ENCODE measurements at regions not wholly inside any gene's neighbourhood (a gene's known extent, or its start where the extent isn't known, plus 50 kb on each side); places are given as distances from the start of the nearest gene placed in this dataset.

DNA sequence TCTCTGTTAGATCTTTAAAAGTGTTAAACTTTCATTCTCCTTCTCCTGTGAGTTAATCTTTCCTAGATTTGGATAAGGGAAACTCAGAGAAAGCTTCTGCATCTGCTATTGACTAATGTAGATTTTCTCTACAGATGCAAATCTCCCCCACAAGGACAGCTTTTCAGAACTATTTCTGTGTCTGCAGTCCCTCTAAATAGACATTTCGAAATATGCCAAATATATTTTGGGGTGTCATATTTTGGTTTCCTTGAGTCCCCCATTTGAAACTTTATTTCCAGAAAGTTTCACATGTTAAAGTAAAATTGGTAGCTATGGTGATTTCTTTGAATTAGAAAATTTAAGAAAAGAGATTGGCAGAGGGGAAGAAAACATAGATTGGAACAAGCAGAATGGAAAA, 852.3 kb upstream of the ALCAM start:
- TF ChIP-seq, protein P1, sequence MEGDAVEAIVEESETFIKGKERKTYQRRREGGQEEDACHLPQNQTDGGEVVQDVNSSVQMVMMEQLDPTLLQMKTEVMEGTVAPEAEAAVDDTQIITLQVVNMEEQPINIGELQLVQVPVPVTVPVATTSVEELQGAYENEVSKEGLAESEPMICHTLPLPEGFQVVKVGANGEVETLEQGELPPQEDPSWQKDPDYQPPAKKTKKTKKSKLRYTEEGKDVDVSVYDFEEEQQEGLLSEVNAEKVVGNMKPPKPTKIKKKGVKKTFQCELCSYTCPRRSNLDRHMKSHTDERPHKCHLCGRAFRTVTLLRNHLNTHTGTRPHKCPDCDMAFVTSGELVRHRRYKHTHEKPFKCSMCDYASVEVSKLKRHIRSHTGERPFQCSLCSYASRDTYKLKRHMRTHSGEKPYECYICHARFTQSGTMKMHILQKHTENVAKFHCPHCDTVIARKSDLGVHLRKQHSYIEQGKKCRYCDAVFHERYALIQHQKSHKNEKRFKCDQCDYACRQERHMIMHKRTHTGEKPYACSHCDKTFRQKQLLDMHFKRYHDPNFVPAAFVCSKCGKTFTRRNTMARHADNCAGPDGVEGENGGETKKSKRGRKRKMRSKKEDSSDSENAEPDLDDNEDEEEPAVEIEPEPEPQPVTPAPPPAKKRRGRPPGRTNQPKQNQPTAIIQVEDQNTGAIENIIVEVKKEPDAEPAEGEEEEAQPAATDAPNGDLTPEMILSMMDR (IDR thresholded peaks at IDR 0.05; ENCODE audit: insufficient read depth, low read length) = no peak
- TF ChIP-seq GABPA (IDR thresholded peaks at IDR 0.05; ENCODE audit: low read depth) = no peak
- TF ChIP-seq, protein P2, sequence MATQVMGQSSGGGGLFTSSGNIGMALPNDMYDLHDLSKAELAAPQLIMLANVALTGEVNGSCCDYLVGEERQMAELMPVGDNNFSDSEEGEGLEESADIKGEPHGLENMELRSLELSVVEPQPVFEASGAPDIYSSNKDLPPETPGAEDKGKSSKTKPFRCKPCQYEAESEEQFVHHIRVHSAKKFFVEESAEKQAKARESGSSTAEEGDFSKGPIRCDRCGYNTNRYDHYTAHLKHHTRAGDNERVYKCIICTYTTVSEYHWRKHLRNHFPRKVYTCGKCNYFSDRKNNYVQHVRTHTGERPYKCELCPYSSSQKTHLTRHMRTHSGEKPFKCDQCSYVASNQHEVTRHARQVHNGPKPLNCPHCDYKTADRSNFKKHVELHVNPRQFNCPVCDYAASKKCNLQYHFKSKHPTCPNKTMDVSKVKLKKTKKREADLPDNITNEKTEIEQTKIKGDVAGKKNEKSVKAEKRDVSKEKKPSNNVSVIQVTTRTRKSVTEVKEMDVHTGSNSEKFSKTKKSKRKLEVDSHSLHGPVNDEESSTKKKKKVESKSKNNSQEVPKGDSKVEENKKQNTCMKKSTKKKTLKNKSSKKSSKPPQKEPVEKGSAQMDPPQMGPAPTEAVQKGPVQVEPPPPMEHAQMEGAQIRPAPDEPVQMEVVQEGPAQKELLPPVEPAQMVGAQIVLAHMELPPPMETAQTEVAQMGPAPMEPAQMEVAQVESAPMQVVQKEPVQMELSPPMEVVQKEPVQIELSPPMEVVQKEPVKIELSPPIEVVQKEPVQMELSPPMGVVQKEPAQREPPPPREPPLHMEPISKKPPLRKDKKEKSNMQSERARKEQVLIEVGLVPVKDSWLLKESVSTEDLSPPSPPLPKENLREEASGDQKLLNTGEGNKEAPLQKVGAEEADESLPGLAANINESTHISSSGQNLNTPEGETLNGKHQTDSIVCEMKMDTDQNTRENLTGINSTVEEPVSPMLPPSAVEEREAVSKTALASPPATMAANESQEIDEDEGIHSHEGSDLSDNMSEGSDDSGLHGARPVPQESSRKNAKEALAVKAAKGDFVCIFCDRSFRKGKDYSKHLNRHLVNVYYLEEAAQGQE (IDR thresholded peaks at IDR 0.05; ENCODE audit: insufficient replicate concordance, low read depth) = no peak
- TF ChIP-seq POLR2AphosphoS5 (IDR thresholded peaks at IDR 0.05; ENCODE audit: low read depth) = no peak

Measured in HL-60 (cell line).